ENCODE measurements at regions not wholly inside any gene's neighbourhood (a gene's known extent, or its start where the extent isn't known, plus 50 kb on each side); places are given as distances from the start of the nearest gene placed in this dataset.

GRCh38 chr3:39718674-39719595 is 90.5 kb upstream of the MYRIP start:
- no peak for TF ChIP-seq CTCF (IDR thresholded peaks at IDR 0.05)
- no peak for TF ChIP-seq EZH2 (IDR thresholded peaks at IDR 0.05; ENCODE audit: borderline replicate concordance, insufficient read depth, low read depth, low read length, poor library complexity, severe bottlenecking)
